Limb (tissue), 2 donors: ENCODE measurements at regions not wholly inside any gene's neighbourhood (a gene's known extent, or its start where the extent isn't known, plus 50 kb on each side); places are given as distances from the start of the nearest gene placed in this dataset.
A peak's percentile ranks its signal among the peaks of the same experiment; 100 is the strongest.
"Not testable (repeated sequence)": the region's sequence is repeated elsewhere in the genome, so short reads cannot be mapped to it uniquely, and the experiment has no call there.

Experiments used
- DNase-seq, 2 donors: peaks; one replicate each; pipeline ENCODE4 v3.0.0-alpha.2; 2016; ENCODE audit errors: extremely low spot score in 2 of 2

DNA sequence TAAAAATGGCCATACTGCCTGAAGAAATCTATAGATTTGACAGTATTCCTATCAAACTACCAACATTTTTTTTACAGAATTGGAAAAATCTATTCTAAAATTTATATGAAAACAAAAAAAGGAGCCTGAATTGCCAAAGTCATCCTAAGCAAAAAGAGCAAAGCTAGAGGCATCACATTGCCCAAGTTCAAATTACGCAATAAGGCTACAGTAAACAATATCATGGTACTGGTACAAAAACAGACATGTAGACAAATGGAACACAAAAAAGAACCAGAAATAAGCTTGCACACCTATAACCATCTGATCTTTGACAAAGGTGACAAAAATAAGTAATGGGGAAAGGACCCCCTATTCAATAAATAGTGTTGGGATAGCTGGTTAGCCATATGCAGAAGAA, 50.2 kb upstream of the THSD7B start:
- no peak for DNase-seq

DNA sequence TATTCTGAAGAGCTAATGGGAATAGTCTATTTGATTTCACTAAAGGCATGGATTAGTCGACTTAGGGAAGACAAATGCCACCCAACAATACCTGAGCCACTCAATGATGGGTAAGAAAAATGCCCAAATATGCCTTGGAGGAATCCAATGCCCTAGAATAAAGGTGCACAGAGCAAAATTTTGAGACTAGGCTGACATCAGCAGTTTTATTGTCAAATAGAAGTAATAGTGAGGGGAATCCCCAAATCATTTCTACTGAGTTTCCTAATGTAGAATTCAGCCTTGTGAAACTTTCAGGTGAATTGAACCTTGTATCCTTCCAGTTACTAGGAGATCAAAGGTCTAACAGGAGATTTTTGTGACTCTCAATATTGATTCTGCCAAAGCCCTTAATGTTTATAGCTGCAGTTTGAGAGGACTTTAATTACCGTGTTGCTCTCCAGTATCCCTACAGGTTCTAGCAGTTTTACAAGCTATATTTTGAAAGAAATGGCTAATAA, 50.8 kb upstream of the THSD7B start:
- DNase-seq, result no peak

DNA sequence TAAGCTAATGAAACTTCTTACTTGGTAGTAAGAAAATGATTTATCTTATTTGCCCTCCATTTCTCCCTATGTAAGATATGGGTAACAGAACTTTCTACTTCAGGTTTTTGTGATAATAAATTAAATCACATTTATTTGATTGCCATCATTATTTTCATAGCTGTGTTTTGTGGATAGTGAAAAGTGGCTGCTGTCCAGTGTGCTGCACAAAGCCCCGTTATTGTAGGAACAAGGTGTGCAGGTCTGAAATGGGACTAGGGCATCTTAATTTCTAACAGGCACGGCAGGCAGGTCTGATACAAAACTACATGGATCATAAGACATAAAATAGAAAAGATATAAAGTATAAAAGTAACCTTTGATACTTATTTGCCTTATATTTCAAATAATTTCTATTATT, 51.6 kb upstream of the THSD7B start:
- DNase-seq, result no peak

DNA sequence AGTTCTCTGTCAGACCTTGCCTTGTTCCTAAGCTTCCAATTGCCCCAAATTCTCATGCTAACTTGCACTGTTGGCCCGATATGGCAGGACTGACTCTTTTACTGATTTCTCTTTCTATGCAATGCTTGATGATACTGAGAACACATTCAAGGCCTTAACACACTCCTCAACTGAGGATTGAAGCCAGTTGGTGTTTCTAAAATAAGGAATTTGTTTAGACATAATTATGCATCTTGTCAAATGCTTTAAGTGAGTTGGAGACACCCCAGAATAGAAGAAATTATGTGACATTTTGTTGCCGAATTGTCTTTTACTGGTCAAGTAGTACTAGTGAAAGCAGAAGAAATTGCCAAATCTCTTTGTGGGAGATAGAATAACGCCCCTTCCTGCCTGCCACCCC, 60.0 kb upstream of the THSD7B start:
- DNase-seq, result no peak

DNA sequence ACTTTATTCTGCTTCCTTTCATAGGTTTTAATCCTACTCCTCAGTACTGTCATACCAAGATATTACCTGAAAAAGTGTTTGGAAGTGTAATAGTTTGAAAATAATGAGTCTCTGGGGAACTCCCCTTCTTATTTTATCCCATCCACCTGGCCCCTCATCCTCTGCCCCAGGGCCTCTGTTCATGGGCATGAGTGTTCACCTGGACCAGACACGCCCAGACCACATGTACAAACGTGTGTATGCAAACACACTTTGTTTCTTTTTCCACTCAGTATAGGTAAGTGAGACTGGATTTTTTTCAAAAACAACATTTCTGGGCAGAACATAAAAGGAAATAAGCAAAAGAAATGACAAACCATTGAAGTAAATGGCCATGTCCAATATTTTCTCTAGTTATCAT, 62.1 kb upstream of the THSD7B start:
- no peak for DNase-seq

DNA sequence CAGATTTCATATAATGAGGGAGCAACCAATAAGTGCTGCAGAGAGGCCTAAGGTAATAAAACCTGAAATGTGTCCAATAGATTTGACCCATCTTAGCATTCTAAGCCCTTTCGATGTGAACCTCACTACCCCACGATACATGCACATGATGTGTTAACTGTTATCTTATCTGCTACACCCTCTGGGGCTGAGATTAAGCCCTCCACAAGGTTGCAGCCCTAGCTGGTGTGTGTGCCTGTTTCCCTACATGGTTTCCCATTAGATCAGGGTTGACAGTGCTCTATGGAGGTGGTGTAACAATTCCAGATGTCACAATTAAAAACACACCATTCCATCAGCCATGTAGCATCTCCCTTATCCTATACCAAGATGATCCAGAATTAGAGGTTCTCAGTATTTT, 68.9 kb upstream of the THSD7B start:
- no peak for DNase-seq

DNA sequence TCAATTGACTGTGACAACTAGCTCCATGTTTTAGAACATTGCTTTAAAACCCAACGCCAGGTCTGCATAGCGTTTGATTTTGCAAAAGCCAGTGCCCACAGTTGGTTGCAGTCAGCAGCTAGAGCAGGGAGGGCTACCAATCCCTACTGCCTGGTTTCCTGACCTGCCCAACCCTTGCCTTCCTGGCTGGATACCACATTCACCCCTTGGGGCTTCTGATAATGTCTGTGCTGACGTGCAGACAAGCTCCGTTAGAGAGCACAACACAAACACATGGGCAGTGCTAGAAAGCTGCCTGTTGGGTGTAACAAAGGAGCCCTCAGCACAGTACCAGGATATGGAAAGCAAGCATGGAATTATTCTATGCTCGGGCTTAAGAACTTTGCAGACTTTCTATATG, 71.4 kb upstream of the THSD7B start:
- DNase-seq, result no peak

DNA sequence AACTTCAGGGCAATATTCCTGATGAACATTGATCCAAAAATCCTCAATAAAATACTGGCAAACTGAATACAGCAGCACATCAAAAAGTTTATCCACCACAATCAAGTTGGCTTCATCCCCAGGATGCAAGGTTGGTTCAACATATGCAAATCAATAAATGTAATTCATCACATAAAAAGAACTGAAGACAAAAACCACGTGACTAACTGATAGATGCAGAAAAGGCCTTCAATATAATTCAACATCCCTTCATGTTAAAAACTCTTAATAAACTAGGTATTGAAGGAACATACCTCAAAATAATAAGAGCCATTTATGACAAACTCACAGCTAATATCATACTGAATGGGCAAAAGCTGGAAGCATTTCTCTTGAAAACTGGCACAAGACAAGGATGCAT, 85.3 kb upstream of the THSD7B start:
- not testable (repeated sequence) for DNase-seq

DNA sequence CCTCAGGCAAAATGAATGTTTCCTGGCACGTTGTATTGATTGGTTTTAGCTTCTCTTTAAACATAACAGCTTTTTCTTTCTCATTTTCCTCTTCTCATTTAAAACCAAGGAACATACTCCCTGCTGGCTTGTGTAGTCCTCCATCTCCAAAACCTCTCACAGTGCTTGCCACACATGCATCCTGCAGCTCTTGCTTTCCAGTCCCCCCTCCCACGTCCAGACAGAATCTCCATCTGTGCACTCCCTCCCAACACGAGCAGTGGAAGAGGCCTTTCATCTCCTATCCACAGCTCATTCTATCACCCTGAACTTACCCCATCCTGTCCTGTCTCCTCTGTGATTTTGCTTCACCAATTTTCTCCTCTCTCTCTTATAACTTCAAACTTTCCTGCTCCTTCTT, 99.6 kb upstream of the THSD7B start:
- no peak for DNase-seq

DNA sequence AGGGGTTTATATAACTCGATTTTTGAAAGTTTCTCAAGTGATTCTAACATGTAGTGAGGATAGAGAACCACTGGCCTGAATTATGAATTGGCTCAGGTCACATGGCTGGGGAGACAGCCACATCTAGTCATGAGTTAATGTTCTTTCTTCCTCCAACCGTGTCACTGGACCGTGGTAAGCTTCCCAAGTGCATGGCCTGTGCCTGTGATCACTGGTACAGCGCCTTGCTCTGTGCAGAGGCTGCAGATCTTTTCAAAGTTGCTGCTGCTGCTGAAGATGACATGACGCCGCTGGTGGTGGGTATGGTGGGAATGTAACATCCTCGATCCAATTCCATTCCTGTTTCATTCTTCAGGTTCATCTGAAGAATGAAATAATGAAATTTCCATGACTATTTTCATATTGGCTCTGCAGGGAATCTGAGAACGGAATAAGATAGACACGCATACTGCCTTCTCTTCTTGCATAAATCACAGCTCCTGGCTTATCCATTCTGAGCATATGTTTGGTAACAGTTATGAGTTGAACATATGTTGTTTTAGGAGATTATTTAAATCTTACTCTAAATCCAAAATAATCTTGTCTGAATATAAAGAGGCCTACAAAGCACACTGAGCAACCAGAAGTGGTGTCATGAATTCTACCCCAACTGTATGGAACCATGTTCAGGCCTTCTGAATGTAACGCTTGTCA, 100.5 kb upstream of the THSD7B start:
- DNase-seq, result no peak

DNA sequence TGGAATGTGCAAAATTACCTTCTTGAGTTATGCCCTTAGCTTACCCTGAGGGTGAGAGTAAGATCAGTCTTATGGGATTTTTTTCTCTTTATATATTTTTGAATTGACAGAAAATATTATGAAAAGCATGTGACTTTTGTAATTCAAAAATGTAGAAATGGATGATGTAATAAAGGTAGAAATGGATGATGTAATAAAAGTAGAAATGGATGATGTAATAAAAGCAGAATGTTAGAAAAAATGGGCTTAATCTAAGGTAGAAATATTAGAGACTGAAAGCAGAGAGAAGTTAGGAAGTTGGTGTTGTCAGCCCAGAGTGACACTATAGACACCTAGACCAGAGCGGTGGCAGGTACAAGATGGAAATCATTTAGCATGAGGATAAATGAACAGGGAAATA, 107.1 kb upstream of the THSD7B start:
- DNase-seq, result no peak

DNA sequence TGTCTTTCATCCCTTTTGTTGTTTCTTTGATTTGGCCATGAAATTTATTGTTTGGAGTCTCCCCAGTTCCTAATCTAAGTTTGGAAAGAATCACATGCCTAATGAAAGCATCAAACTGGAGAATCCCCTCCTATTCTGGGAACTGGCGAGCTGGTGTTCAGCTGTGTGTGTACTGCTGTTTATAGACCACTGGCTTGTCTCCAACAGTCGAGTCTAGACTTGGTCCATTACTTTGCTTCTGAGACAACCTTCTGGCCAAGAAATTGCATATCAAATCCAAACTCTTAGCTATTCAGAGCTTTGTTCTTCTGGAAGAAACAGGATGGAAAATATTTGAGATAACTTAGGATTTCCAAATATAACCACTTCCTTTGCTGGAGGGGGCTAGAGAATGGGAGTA, 111.5 kb upstream of the THSD7B start:
- DNase-seq, result peak in 1 of 2 donors; percentile 43

DNA sequence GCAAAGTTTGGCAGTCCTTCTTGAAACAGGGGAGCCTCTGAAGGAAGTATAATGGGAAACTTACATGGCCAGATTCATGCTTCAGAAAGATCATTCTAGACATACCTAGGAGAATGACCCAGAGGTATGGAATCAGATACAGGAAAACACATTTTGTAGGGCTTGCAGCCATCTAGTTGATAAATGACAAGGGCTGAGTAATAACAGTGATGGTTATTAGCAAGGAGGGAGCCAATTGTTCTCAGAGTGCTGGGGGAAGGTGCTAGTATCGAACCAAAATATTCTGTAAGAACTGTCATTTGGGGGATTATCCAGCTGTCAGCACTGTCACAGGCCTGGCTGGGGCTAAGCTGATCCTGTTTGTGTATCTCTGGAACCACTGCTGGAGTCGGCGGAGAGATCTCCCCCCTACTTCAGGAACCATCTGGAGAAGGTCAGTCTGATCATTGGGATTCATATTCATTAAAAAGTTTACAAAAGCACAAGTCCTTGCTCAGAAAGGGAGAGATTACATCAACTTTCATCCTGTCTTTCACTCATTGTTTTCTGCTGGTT, 113.8 kb upstream of the THSD7B start:
- no peak for DNase-seq

DNA sequence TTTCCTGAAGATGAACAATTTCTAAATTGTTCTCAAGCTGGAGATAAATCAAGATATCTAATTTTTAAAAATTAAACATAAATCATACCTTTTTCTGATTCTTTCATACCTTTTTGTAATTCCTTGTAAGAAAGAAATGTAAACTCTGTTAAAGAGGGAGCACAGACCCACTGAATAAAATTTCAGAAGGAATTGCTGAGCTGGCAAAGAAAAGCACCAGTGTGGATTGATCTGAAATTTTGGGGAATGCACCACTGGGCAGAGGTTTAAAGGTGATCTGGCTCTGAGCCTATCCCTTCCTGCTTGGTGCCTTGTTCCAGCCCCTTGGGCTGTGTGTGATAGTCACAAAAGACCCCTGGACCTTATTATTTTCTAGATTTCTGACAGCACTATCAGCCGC, 118.3 kb upstream of the THSD7B start:
- DNase-seq, result no peak

DNA sequence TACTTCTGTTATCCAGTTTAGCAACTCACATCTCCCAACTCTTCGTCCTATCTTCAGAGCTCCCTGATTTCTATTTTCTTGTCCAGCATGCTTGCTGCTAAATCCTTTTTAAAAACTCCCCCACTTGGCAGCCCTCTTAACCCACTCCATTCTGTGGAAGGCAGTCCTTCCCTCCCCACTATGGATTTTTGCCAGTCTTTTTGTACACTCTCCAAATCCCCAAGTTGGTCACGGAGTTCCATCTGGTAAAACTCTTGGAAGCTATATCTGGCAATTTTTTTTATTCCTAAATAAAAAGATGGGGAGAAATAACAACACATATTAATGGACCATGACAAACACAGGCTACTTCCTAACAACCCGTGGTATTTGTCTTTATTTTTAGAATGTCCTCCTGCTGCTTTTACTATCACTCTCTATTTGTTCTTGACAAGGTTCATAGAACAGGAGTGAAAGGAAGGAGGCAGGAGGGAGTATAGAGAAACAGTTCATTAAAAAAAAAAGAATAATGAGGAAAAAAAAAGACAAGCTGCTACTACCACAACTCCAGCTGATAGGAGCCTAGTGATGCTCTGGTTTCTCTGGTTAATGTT, 120.0 kb upstream of the THSD7B start:
- DNase-seq, result no peak

DNA sequence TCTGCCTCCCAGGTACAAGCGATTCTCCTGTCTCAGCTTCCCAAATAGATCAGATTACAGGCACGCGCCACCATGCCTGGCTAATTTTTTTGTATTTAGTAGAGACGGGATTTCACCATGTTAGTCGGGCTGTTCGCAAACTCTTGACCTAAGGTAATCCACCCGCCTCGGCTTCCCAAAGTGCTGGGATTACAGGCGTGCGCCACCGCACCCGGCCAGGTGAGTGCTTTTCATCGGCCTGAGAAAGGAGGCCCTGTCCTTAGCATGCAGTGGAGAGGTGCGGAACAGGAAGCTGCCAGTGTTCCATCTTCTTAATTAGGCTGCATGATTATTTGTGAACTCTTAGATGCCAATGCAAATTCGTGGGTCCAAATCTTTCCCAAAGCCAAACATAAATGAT, 125.7 kb upstream of the THSD7B start:
- DNase-seq, result no peak

DNA sequence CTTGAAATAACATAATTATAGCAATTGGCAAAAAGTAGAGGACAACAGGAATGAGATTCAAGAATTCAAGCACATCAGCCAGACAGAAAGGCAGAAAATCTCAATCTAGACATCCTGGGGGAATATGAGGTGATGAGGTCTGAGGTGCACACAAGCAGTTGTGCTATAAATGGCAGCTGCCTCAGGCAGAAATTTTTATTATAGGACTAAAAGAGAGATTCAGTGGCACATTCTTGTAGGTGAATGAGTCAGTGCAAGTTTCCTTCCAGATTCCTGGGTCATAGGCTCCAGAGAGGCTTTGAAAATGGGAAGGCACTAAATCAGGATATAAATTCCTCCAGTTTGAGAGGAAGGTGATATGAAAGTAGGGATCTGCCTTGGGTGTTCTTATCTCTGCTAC, 127.2 kb upstream of the THSD7B start:
- DNase-seq, result no peak

DNA sequence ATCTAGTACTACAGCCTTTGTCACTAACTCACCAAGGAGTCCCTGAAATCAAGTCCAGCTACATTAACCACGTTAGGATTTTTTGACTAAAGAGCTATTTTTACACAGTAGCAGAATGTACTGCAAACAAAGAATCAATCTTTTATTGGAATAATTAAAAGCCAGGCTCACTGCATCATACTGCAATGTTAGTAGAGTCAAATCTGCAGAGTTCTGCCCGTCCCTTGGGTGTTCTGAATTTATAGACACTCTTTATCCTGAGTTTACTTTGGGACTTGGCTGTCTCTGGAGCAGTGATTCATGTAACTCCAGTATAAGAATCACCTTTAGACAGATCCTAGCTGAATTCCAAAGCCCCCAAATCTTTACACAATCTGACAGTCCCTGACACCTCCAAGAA, 127.9 kb upstream of the THSD7B start:
- no peak for DNase-seq

DNA sequence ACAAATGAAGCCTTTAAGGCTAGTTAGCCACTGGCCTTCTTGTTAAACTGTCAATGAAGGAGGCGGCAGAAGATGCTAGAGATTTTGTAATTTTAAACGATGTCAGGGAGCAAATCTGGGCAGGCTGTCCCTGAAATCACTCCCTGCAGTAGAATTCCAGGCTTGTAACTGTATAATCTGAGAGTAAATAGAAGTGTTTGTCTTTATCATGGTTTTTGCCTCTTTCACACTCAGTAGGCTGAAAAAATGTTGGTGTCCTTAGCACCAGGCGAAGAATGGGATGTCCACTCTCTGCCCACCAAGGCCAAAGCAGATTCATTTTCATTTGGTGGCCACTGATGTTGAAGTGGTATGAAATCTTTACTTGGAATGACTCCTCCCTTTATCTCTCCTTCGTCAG, 136.9 kb upstream of the THSD7B start:
- DNase-seq, result no peak

DNA sequence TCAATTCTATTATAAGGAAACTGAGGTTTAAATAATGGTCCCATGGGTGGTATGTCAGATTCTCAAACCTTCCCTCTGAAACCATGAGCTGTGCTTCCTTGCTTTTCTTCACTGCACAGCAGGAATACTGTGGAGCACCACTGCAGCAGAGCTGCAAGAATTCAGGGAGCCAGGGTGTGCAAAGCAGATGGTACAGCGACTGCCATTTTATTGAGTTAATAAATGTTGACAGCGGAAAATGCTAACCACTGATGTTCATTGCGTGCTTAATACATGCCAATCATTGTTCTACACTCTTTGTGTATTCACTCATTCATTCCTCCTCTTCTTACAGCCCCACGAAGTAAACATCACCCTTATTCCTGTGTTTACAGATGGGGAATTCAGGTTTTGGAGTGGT, 152.2 kb upstream of the THSD7B start:
- no peak for DNase-seq

DNA sequence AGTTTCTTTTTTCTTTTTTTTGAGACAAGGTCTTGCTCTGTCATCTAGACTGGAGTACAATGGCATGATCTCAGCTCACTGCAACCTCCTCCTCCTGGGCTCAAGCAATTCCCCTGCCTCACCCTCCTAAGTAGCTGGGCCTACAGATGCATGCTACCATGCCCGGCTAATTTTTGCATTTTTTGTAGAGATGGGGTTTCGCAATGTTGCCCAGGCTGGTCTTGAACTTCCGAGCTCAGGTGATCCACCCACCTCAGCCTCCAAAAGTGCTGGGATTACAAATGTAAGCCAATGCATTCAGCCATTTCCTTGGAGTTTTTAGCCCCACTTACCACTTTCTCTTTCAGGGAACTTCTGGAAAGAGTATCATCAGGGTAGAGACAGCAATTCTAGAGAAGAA, 153.3 kb upstream of the THSD7B start:
- no peak for DNase-seq

DNA sequence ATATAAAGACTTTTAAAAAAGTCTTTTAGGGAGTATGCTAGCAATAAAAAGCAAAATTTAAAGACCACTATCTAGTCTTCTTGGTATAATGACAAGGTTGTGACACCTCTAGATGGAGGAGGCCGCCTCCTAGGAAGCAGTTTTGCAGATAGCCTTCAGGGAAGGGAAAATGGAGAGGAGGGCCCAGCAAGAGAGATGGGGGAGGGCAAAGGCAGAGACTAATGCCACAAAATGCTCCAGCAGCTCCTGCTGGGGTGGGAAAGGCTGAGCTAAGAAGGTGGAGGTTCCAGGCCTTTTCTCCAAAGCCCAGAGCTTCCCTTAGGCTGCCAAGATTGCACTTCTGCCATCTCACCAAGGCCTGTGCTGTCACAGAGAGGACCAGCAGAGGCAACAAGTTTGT, 153.9 kb upstream of the THSD7B start:
- no peak for DNase-seq

DNA sequence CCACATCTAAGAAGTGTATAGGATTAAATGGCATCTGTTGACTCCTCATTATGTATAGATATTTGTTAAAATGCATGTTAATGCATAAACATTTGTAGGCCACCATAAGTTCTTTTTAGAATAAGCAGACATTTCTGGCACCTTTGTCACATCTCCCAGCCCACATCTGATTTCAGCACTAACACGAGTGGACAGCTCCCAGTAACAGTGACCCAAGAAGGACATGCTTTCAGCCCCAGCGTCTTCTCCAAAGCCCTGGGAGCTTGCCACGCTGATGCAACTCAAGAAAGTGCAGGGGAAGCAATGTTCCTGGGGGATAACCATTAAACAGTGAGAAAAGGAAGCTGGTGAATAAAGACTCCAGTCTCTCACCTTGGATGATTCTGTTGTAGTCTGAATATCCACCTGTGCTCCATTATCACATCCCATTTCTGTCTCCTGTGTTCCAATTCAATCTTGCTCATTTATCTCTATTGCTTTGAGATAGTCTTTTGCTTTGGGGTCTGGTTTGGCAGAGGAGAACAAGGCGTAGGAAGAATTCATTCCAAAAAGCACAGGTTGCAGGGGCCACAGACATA, 182.6 kb upstream of the THSD7B start:
- DNase-seq, result peak; percentile 24 to 54
